GM23248 (cell line): ENCODE measurements at regions not wholly inside any gene's neighbourhood (a gene's known extent, or its start where the extent isn't known, plus 50 kb on each side); places are given as distances from the start of the nearest gene placed in this dataset.

ENCODE experiments used
- EZH2 ChIP-seq: fragments of 200-600 bp; sonication (generic); IDR thresholded peaks from 2 replicates; pipeline ENCODE4 v1.6.1; 2018; ENCODE audit warnings: antibody characterized with exemption, mild to moderate bottlenecking; ENCODE audit not compliant: insufficient read depth, poor library complexity, severe bottlenecking
- EZH2phosphoT487 ChIP-seq: fragments of 200-600 bp; sonication (generic); IDR thresholded peaks from 2 replicates; pipeline ENCODE4 v1.6.1; 2018; ENCODE audit warnings: antibody characterized with exemption, moderate library complexity, mild to moderate bottlenecking, low read depth; ENCODE audit not compliant: insufficient read depth

DNA sequence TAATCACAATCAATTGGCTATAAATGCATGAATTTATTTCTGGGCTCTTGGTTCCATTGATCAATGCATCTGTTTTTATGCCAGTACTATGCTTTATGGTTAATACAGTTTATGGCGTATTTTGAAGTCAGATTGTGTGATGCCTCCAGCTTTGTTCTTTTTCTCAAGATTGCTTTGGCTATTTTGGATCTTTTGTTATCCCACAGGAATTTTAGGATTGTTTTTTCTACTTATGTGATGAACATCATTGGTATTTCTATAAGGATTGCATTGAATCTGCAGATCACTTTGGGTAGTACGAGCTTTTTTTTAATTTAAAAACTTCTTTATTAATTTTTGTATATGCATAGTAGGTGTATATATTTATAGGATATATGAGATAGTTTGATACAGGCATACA, 338.7 kb upstream of the IGFBP7 start:
- TF ChIP-seq EZH2 (no peak), EZH2phosphoT487 (no peak)
